LNCAP (cell line): ENCODE measurements at regions not wholly inside any gene's neighbourhood (a gene's known extent, or its start where the extent isn't known, plus 50 kb on each side); places are given as distances from the start of the nearest gene placed in this dataset.

Experiments used
- CTCF ChIP-seq: fragments of 450-650 bp; IDR thresholded peaks from 2 replicates; pipeline ENCODE4 v1.5.1; 2017; ENCODE audit warnings: mild to moderate bottlenecking

GRCh38 chr6:129766959-129767728 lies 57.2 kb upstream of the ARHGAP18 start:
- no peak for TF ChIP-seq CTCF

GRCh38 chr6:129764761-129765407 lies 54.9 kb upstream of the ARHGAP18 start:
- no peak for TF ChIP-seq CTCF

- no peak for TF ChIP-seq CTCF
Measured at GRCh38 chr6:129759796-129760605, 50.0 kb upstream of the ARHGAP18 start.
